ENCODE measurements at regions not wholly inside any gene's neighbourhood (a gene's known extent, or its start where the extent isn't known, plus 50 kb on each side); places are given as distances from the start of the nearest gene placed in this dataset.

DNA sequence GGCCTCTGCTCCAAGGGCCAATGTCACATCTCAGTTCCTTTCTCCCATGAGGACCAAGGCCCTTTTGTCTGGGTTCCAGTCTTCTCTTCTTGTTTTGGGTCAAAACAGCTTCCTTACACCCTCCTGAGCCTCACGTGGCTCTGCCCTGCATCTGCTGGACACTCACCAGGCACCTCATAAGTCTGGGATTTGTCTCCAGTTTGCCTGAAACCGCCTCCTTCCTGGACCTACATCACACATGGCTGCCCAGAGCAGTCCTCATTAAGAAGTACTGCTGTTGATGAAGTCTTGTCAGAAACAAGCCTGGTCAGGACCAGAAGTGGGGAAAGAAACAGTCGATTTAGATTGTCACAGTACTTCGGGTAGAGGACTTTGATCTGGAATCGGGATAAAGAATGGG lies 173.4 kb upstream of the BMPER start:
- Histone ChIP-seq H3K27ac (no peak overlapping the region), H3K4me3 (no peak overlapping the region)
- DNase-seq (ENCODE audit: low spot score), result no peak
- TF ChIP-seq, protein P1, sequence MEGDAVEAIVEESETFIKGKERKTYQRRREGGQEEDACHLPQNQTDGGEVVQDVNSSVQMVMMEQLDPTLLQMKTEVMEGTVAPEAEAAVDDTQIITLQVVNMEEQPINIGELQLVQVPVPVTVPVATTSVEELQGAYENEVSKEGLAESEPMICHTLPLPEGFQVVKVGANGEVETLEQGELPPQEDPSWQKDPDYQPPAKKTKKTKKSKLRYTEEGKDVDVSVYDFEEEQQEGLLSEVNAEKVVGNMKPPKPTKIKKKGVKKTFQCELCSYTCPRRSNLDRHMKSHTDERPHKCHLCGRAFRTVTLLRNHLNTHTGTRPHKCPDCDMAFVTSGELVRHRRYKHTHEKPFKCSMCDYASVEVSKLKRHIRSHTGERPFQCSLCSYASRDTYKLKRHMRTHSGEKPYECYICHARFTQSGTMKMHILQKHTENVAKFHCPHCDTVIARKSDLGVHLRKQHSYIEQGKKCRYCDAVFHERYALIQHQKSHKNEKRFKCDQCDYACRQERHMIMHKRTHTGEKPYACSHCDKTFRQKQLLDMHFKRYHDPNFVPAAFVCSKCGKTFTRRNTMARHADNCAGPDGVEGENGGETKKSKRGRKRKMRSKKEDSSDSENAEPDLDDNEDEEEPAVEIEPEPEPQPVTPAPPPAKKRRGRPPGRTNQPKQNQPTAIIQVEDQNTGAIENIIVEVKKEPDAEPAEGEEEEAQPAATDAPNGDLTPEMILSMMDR (IDR thresholded peaks at IDR 0.05), result no peak

DNA sequence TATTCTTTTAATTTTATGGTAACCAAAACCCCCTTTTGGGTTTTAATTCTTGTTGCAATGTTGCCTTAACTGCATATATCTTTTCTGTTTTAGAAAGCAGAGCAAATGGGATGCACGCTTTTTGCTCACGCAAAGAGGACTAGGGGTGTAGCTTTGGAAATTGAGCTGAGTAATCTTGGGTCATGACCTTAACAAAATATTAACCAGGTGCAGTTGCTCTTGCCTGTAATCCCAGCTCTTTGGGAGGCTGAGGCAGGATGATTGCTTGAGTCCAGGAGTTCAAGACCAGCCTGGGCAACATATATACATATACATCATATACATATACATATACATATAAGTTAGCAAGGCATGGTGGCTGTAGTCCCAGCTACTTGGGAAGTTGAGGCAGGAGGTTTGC lies 172.9 kb upstream of the BMPER start:
- TF ChIP-seq, protein P1 (IDR thresholded peaks at IDR 0.05), result no peak

DNA sequence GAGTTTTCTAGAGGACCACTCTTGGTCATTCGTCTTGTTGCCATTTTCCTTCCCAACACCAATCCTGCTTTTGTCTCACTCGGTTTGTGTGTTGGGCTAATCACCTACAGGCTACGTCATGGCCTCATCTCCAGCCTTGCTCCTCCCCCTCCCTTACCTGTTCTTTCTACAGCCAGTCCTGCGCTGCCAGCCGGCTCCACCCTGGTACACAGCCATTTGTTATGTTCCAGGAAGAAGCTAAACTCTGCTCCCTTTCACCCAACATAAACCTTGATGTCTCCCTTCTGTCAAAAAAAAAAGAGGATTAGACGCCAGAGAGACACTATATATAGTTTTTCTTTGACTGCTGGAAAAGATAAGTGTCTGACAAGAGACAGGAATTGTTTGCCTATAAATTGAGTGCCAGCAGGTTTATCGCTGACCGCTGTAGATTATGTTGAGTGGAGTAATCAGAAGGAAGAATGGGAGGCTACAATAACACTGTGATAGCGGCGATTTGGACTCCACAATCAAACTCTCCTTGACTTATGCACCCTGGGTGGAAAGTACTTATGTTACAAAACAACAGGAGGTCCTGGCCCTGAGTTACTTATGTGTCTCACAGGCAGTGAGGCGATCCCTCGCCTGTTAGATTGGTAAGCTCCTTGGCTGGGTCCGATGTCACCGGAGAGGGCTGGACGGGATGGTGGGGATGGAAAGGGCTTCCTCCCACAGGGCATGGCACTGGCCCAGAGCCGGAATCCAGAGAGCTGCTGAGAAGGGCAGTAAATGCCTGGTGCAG lies 171.3 kb upstream of the BMPER start:
- Histone ChIP-seq H3K4me3 (no peak overlapping the region), H3K27ac (no peak overlapping the region)
- TF ChIP-seq, protein P1 (IDR thresholded peaks at IDR 0.05), result no peak
- no peak for DNase-seq (ENCODE audit: low spot score)

More for the DNA sequence above, 172.9 kb upstream of the BMPER start:
- no peak overlapping the region for H3K27ac ChIP-seq
- no peak for DNase-seq (ENCODE audit: low spot score)
- no peak overlapping the region for H3K4me3 ChIP-seq

DNA sequence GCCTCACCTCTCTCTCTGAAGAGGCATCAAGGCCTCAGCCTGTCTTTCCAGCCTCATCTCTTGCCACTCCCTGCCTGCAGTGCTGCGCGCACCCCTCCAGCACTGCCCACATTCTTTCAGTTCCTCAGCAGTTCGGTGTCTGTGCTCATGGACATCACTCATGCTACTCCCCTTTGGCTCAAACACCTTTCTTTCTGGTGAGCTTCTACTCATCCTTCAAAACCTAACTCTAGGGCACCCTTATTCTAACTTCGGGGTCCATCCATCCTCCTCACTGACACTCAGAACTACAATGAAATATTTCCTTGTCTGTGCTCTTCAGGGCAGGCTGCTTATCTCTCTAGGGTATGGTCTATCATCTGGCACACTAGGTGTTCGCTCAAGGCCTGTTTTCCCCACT lies 169.9 kb upstream of the BMPER start:
- H3K4me3 ChIP-seq, result no peak overlapping the region
- H3K27ac ChIP-seq, result no peak overlapping the region
- TF ChIP-seq, protein P1 (IDR thresholded peaks at IDR 0.05), result no peak
- no peak for DNase-seq (ENCODE audit: low spot score)

DNA sequence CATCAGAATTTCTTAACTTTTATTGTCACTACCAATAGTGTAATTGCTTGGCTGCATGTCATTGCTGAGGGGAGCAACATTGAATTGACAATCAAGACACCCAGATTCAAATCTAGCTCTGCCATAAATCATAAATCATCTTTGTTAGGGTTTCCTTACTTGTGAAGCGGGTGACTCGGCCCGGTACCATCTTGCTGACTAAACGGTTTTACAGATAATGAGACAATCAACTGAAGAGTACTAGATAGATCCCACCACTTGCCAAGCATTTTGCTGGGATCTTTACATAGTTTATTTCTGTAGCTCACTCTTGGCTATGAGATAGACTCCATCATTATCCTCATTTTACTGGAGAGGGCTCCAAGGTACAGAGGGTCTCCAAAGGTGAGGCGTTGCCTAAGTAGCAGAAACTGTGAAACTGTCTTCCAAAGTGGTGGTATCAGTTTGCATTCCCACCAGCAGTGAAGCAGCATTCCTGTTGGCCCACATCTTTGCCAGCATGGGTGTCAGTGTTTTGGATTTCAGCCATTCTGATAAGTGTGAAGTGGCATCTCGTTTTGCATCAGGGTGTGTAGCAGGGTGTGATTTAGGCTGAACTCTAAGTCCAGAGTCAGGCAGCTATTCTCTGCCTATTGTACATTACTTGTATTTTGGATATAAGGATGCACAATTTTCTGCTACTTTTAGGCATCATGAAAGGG lies 168.7 kb upstream of the BMPER start:
- TF ChIP-seq, protein P1 (IDR thresholded peaks at IDR 0.05), result no peak
- Histone ChIP-seq H3K4me3 (no peak overlapping the region), H3K27ac (no peak overlapping the region)
- DNase-seq (ENCODE audit: low spot score), result no peak

DNA sequence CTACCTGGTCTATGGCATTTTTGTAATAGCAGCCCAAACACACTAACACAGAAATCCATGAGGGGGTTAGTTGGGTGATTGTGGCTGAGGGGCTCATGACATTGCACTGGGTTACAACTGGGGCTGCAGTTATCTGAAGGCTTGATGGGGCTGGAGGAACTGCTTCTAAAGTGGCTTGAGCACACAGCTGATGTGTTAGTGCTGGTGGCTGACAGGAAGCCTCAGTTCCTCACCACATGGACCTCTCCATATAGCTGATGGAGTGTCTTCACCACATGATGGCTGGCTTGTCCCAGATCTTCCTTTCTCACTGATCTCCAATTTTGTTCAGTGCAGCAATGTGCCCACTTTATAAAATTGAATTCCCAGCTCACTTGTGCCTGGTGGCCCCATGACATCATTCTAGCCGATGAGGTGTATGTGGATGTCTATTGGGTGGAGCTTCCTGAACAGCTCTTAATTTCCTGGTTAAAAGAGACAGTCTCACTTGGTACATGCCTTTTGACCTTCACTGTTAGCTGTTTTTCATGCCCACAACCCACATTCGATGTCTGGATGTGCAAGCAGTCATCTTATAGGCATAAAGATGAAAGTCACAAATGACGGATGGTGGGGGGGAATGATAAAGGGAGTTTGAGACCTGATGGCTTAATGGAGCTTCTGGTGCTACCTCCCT lies 166.9 kb upstream of the BMPER start:
- DNase-seq (ENCODE audit: low spot score), result no peak
- H3K4me3 ChIP-seq, result no peak overlapping the region

More for the DNA sequence above, 166.9 kb upstream of the BMPER start:
- TF ChIP-seq, protein P1 (IDR thresholded peaks at IDR 0.05), result no peak
- no peak overlapping the region for H3K27ac ChIP-seq
